ENCODE measurements at regions not wholly inside any gene's neighbourhood (a gene's known extent, or its start where the extent isn't known, plus 50 kb on each side); places are given as distances from the start of the nearest gene placed in this dataset.

DNA sequence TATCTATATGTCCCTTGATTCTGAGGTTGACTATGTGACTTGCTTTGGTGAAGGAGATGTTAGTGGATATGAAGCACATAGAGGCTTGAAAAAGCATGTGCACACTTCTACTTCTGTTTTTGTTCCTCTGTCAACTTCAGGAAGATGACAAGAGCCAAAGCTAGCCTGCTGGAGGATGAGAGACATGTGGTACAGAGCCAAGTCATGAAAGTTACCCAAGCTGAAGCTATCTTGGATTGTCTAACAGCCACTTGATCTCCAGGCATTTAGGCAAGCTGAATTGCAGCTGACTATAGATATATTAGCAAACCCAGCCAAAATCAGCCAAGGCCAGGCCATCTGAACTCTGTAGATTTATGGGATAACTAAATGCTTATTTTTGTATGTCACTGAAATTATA lies 70.8 kb upstream of the DYNLT3 start:
- Mint-ChIP-seq H3K36me3 (no peaks in the 10 kb centered on the region), H3K27me3 (ENCODE audit: low read depth in 3 of 3) (peaks cover 0 to 8% (median 3%) of the 10 kb centered on the region in 3 donors), H3K4me3 (no peak overlapping the region), H3K27ac (no peak overlapping the region), H3K9me3 (peaks cover 2 to 6% (median 5%) of the 10 kb centered on the region in 7 donors), H3K4me1 (no peaks in the 10 kb centered on the region)
- no peak for DNase-seq
- H3K9me3 ChIP-seq (replicated peaks in 1 of 2; ENCODE audit: control insufficient read depth in 1 of 2, insufficient read depth in 1 of 2, low read length in 2 of 2): peaks cover 0 to 6% of the 10 kb centered on the region in 2 donors
- no peak overlapping the region for H2AFZ ChIP-seq (ENCODE audit: insufficient read depth, low read depth, low read length, poor library complexity, severe bottlenecking)
- no peaks in the 10 kb centered on the region for H3K36me3 ChIP-seq (replicated peaks in 1 of 2; ENCODE audit: control insufficient read depth in 1 of 2, insufficient read depth in 2 of 2, low read length in 2 of 2)
- no peak overlapping the region for H3K4me3 ChIP-seq (replicated peaks in 1 of 3; ENCODE audit: low read depth in 2 of 3, low read length in 3 of 3)
- no peaks in the 10 kb centered on the region for H3K79me2 ChIP-seq (ENCODE audit: insufficient read depth, low read length)
- no peak overlapping the region for H3K4me2 ChIP-seq (replicated peaks; ENCODE audit: extremely low read depth, low read length, poor library complexity, severe bottlenecking)
- H3K27ac ChIP-seq (ENCODE audit: low read depth in 1 of 2, low read length in 2 of 2): no peak overlapping the region
- intact Hi-C loops (cut with micrococcal nuclease): no loop called here
- H3K9ac ChIP-seq (ENCODE audit: insufficient read depth, low read length, poor library complexity, severe bottlenecking): no peak overlapping the region
- no peaks in the 10 kb centered on the region for H3K27me3 ChIP-seq (ENCODE audit: control insufficient read depth in 2 of 2, insufficient read depth in 2 of 2, low read length in 2 of 2)
- no peaks in the 10 kb centered on the region for H4K20me1 ChIP-seq (ENCODE audit: insufficient read depth, low read length)
- TF ChIP-seq, protein P1, sequence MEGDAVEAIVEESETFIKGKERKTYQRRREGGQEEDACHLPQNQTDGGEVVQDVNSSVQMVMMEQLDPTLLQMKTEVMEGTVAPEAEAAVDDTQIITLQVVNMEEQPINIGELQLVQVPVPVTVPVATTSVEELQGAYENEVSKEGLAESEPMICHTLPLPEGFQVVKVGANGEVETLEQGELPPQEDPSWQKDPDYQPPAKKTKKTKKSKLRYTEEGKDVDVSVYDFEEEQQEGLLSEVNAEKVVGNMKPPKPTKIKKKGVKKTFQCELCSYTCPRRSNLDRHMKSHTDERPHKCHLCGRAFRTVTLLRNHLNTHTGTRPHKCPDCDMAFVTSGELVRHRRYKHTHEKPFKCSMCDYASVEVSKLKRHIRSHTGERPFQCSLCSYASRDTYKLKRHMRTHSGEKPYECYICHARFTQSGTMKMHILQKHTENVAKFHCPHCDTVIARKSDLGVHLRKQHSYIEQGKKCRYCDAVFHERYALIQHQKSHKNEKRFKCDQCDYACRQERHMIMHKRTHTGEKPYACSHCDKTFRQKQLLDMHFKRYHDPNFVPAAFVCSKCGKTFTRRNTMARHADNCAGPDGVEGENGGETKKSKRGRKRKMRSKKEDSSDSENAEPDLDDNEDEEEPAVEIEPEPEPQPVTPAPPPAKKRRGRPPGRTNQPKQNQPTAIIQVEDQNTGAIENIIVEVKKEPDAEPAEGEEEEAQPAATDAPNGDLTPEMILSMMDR (IDR thresholded peaks at IDR 0.05): no peak
- no peaks in the 10 kb centered on the region for H3K4me1 ChIP-seq (ENCODE audit: control insufficient read depth in 1 of 2, insufficient read depth in 2 of 2, low read length in 2 of 2)

DNA sequence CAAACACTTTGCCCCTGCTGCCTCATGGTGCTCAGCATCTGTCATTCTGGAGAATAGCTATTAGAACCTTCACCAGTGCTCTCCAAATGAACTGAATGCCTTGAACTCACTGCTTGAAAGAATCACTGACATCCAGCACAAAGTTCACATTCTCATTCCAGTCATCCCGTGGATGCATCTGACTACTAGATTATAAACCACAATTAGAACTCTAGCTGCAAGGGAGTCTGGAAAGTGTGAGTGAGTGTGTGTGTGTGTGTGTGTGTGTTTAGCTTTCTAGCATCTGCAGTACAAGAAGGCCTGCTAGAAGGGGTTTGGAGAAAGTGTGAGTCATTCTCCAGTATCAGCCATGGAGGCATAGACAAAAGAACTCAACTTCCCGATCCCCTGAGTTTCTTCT lies 71.3 kb upstream of the DYNLT3 start:
- H3K4me3 ChIP-seq (replicated peaks in 1 of 3; ENCODE audit: low read depth in 2 of 3, low read length in 3 of 3): no peak overlapping the region
- intact Hi-C loops (cut with micrococcal nuclease): no loop called here
- WGBS (ENCODE audit: insufficient coverage): no CpG with 5 or more reads among the region's 2 CpGs

More for the DNA sequence above, 71.3 kb upstream of the DYNLT3 start:
- Histone ChIP-seq H3K36me3 (replicated peaks in 1 of 2; ENCODE audit: control insufficient read depth in 1 of 2, insufficient read depth in 2 of 2, low read length in 2 of 2) (no peaks in the 10 kb centered on the region), H2AFZ (ENCODE audit: insufficient read depth, low read depth, low read length, poor library complexity, severe bottlenecking) (no peak overlapping the region), H3K27ac (ENCODE audit: low read depth in 1 of 2, low read length in 2 of 2) (no peak overlapping the region), H3K9me3 (replicated peaks in 1 of 2; ENCODE audit: control insufficient read depth in 1 of 2, insufficient read depth in 1 of 2, low read length in 2 of 2) (peaks cover 0 to 6% of the 10 kb centered on the region in 2 donors), H4K20me1 (ENCODE audit: insufficient read depth, low read length) (no peaks in the 10 kb centered on the region), H3K4me1 (ENCODE audit: control insufficient read depth in 1 of 2, insufficient read depth in 2 of 2, low read length in 2 of 2) (no peaks in the 10 kb centered on the region), H3K9ac (ENCODE audit: insufficient read depth, low read length, poor library complexity, severe bottlenecking) (no peak overlapping the region), H3K4me2 (replicated peaks; ENCODE audit: extremely low read depth, low read length, poor library complexity, severe bottlenecking) (no peak overlapping the region), H3K79me2 (ENCODE audit: insufficient read depth, low read length) (no peaks in the 10 kb centered on the region), H3K27me3 (ENCODE audit: control insufficient read depth in 2 of 2, insufficient read depth in 2 of 2, low read length in 2 of 2) (no peaks in the 10 kb centered on the region)
- TF ChIP-seq, protein P1 (IDR thresholded peaks at IDR 0.05): no peak
- Mint-ChIP-seq H3K4me3 (no peak overlapping the region), H3K27me3 (ENCODE audit: low read depth in 3 of 3) (peaks cover 0 to 8% (median 3%) of the 10 kb centered on the region in 3 donors), H3K27ac (no peak overlapping the region), H3K36me3 (no peaks in the 10 kb centered on the region), H3K9me3 (peaks cover 2 to 6% (median 5%) of the 10 kb centered on the region in 7 donors), H3K4me1 (no peaks in the 10 kb centered on the region)
- DNase-seq: no peak

Data from CD14-positive monocyte (primary cell).